ENCODE measurements at regions not wholly inside any gene's neighbourhood (a gene's known extent, or its start where the extent isn't known, plus 50 kb on each side); places are given as distances from the start of the nearest gene placed in this dataset.
"Not testable (repeated sequence)": the region's sequence is repeated elsewhere in the genome, so short reads cannot be mapped to it uniquely, and the experiment has no call there.

DNA sequence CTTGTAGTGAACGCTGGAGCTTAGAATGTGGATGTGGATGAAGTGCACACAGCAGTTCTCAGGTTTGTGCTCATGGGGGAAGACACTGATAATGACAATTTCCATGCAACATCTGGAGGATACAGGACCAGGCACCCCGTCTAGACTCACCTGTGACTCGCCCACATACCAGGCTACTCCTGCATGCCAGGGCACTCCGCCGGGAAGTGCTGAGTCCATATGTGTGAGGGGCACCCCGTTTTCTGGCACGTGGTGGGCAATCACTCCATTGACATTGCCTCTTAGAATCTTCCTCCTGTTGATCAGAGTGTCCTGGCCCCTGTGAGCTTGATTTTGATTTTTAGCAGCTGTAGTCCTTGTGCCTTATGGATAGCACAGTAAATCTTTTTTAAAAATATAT, 90.9 kb upstream of the LRPAP1 start:
- no peaks in the 10 kb centered on the region for H3K4me1 ChIP-seq (ENCODE audit: insufficient read depth, low read length)
- no peak overlapping the region for H3K27ac ChIP-seq (ENCODE audit: low read depth in 1 of 2, low read length in 2 of 2)
- no peaks in the 10 kb centered on the region for H3K4me1 Mint-ChIP-seq (ENCODE audit: low read depth)
- H3K27me3 Mint-ChIP-seq: peaks cover 48% of the 10 kb centered on the region
- H3K27ac Mint-ChIP-seq: no peak overlapping the region
- TF ChIP-seq, protein P1, sequence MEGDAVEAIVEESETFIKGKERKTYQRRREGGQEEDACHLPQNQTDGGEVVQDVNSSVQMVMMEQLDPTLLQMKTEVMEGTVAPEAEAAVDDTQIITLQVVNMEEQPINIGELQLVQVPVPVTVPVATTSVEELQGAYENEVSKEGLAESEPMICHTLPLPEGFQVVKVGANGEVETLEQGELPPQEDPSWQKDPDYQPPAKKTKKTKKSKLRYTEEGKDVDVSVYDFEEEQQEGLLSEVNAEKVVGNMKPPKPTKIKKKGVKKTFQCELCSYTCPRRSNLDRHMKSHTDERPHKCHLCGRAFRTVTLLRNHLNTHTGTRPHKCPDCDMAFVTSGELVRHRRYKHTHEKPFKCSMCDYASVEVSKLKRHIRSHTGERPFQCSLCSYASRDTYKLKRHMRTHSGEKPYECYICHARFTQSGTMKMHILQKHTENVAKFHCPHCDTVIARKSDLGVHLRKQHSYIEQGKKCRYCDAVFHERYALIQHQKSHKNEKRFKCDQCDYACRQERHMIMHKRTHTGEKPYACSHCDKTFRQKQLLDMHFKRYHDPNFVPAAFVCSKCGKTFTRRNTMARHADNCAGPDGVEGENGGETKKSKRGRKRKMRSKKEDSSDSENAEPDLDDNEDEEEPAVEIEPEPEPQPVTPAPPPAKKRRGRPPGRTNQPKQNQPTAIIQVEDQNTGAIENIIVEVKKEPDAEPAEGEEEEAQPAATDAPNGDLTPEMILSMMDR (IDR thresholded peaks at IDR 0.05): no peak
- H3K27me3 ChIP-seq (ENCODE audit: control insufficient read depth in 1 of 2, insufficient read depth in 2 of 2, low read length in 2 of 2): peaks cover 0 to 3% of the 10 kb centered on the region in 2 experiments
- H3K4me3 ChIP-seq (ENCODE audit: low read length): no peak overlapping the region
- H3K4me3 Mint-ChIP-seq: no peak overlapping the region
- intact Hi-C loops (cut with DNase I, micrococcal nuclease): no loop called here
- no peaks in the 10 kb centered on the region for H3K9me3 Mint-ChIP-seq
- DNase-seq (no peak), ATAC-seq (ENCODE audit: poor library complexity) (no peak)
- no peaks in the 10 kb centered on the region for H3K36me3 Mint-ChIP-seq (ENCODE audit: low read depth)
- POLR2A ChIA-PET: no interaction called here
- H3K36me3 ChIP-seq (ENCODE audit: insufficient read depth, low read length): no peaks in the 10 kb centered on the region
- H3K9me3 ChIP-seq (ENCODE audit: control insufficient read depth in 1 of 2, insufficient read depth in 1 of 2, low read length in 2 of 2): no peaks in the 10 kb centered on the region
- CTCF ChIA-PET: no interaction called here

GRCh38 chr4:3620365-3620764, 88.1 kb upstream of the LRPAP1 start:
- H3K9me3 ChIP-seq (ENCODE audit: control insufficient read depth in 1 of 2, insufficient read depth in 1 of 2, low read length in 2 of 2); H3K4me3 Mint-ChIP-seq; H3K4me1 ChIP-seq (ENCODE audit: insufficient read depth, low read length); POLR2A ChIA-PET; H3K4me3 ChIP-seq (ENCODE audit: low read length); H3K36me3 ChIP-seq (ENCODE audit: insufficient read depth, low read length); H3K36me3 Mint-ChIP-seq (ENCODE audit: low read depth); H3K27ac ChIP-seq (ENCODE audit: low read depth in 1 of 2, low read length in 2 of 2); ATAC-seq (ENCODE audit: poor library complexity); H3K4me1 Mint-ChIP-seq (ENCODE audit: low read depth); intact Hi-C loops (cut with DNase I, micrococcal nuclease); H3K9me3 Mint-ChIP-seq; CTCF ChIA-PET; H3K27ac Mint-ChIP-seq; H3K27me3 ChIP-seq (ENCODE audit: control insufficient read depth in 1 of 2, insufficient read depth in 2 of 2, low read length in 2 of 2): not testable (repeated sequence)
- H3K27me3 Mint-ChIP-seq: peaks cover 49% of the 10 kb centered on the region
- peak in 1 of 14 experiments; percentile 23 for DNase-seq

- H3K9me3 Mint-ChIP-seq; H3K27ac ChIP-seq (ENCODE audit: low read depth in 1 of 2, low read length in 2 of 2); H3K4me1 ChIP-seq (ENCODE audit: insufficient read depth, low read length); H3K4me3 ChIP-seq (ENCODE audit: low read length); H3K27me3 ChIP-seq (ENCODE audit: control insufficient read depth in 1 of 2, insufficient read depth in 2 of 2, low read length in 2 of 2); POLR2A ChIA-PET; intact Hi-C loops (cut with DNase I, micrococcal nuclease); H3K36me3 Mint-ChIP-seq (ENCODE audit: low read depth); H3K27ac Mint-ChIP-seq; H3K36me3 ChIP-seq (ENCODE audit: insufficient read depth, low read length); ATAC-seq (ENCODE audit: poor library complexity); DNase-seq; H3K4me1 Mint-ChIP-seq (ENCODE audit: low read depth); CTCF ChIA-PET; H3K9me3 ChIP-seq (ENCODE audit: control insufficient read depth in 1 of 2, insufficient read depth in 1 of 2, low read length in 2 of 2); H3K4me3 Mint-ChIP-seq: not testable (repeated sequence)
- peaks cover 43% of the 10 kb centered on the region for H3K27me3 Mint-ChIP-seq
Measured at GRCh38 chr4:3619698-3620097, 87.5 kb upstream of the LRPAP1 start.

DNA sequence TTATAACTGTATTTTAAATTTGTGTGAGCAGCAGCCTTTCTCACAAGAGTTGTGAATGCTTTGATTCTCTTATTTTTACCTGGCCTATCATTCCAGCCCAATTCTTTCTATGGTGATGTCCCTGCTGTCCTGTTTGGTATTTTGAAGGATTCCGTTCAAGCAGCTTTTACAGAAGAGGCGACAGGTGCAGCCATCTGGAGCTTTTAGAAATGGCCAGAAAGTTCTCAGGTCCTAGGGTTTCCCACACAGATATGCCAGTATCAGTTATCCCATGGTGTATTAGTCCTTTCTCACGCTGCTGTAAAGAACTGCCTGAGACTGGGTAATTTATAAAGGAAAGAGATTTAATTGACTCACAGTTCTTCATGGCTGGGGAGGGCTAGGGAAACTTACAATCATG, 86.1 kb upstream of the LRPAP1 start:
- H3K27ac ChIP-seq (ENCODE audit: low read depth in 1 of 2, low read length in 2 of 2); intact Hi-C loops (cut with DNase I, micrococcal nuclease); H3K4me1 ChIP-seq (ENCODE audit: insufficient read depth, low read length); H3K36me3 Mint-ChIP-seq (ENCODE audit: low read depth); H3K27me3 ChIP-seq (ENCODE audit: control insufficient read depth in 1 of 2, insufficient read depth in 2 of 2, low read length in 2 of 2); CTCF ChIA-PET; POLR2A ChIA-PET; H3K9me3 ChIP-seq (ENCODE audit: control insufficient read depth in 1 of 2, insufficient read depth in 1 of 2, low read length in 2 of 2); H3K36me3 ChIP-seq (ENCODE audit: insufficient read depth, low read length); H3K4me3 ChIP-seq (ENCODE audit: low read length); DNase-seq; H3K4me1 Mint-ChIP-seq (ENCODE audit: low read depth); H3K9me3 Mint-ChIP-seq; H3K4me3 Mint-ChIP-seq; ATAC-seq (ENCODE audit: poor library complexity); H3K27ac Mint-ChIP-seq: not testable (repeated sequence)
- H3K27me3 Mint-ChIP-seq: peaks cover 36% of the 10 kb centered on the region
